ENCODE measurements at regions not wholly inside any gene's neighbourhood (a gene's known extent, or its start where the extent isn't known, plus 50 kb on each side); places are given as distances from the start of the nearest gene placed in this dataset.
A peak's percentile ranks its signal among the peaks of the same experiment; 100 is the strongest.

GRCh38 chr12:111310076-111310870 lies 58.6 kb downstream of the PHETA1 start:
- TF ChIP-seq POLR2AphosphoS5 (IDR thresholded peaks at IDR 0.05): no peak
- no peak for TF ChIP-seq CTCF (IDR thresholded peaks at IDR 0.05)
- TF ChIP-seq POLR2A (IDR thresholded peaks at IDR 0.05): no peak
- TF ChIP-seq EP300 (IDR thresholded peaks at IDR 0.05): no peak
- no peak overlapping the region for H3K27ac ChIP-seq
- H3K27me3 ChIP-seq: peaks cover 0 to 19% (median 0%) of the 10 kb centered on the region in 3 donors
- peaks cover 0 to 10% (median 5%) of the 10 kb centered on the region in 4 donors for H3K9me3 ChIP-seq
- intact Hi-C loops (cut with DNase I): no loop called here
- H3K4me3 ChIP-seq: no peak overlapping the region
- DNase-seq: no peak
- H3K36me3 ChIP-seq: no peaks in the 10 kb centered on the region
- WGBS, 2 donors: 81 to 84% methylated on average over 37 of the region's 37 CpGs
- H3K4me1 ChIP-seq: no peaks in the 10 kb centered on the region

- intact Hi-C loops (cut with DNase I): no loop called here
- DNase-seq: no peak
- 34 to 52% methylated on average over 3 of the region's 3 CpGs for WGBS, 2 donors
- H3K4me3 ChIP-seq: no peak overlapping the region
- H3K4me1 ChIP-seq: no peaks in the 10 kb centered on the region
- peaks cover 0 to 18% (median 0%) of the 10 kb centered on the region in 3 donors for H3K27me3 ChIP-seq
- TF ChIP-seq CTCF (IDR thresholded peaks at IDR 0.05) (no peak), POLR2A (IDR thresholded peaks at IDR 0.05) (no peak), EP300 (IDR thresholded peaks at IDR 0.05) (no peak), POLR2AphosphoS5 (IDR thresholded peaks at IDR 0.05) (no peak)
- peaks cover 2 to 16% (median 12%) of the 10 kb centered on the region in 4 donors for H3K9me3 ChIP-seq
- H3K36me3 ChIP-seq: no peaks in the 10 kb centered on the region
- H3K27ac ChIP-seq: no peak overlapping the region
These were observed 59.3 kb downstream of the PHETA1 start for GRCh38 chr12:111309584-111309983.

GRCh38 chr12:111308473-111308872 lies 60.4 kb downstream of the PHETA1 start:
- Histone ChIP-seq H3K36me3 (no peaks in the 10 kb centered on the region), H3K27ac (no peak overlapping the region), H3K4me1 (no peaks in the 10 kb centered on the region), H3K9me3 (peaks cover 5 to 27% (median 17%) of the 10 kb centered on the region in 4 donors), H3K4me3 (no peak overlapping the region), H3K27me3 (peaks cover 0 to 15% (median 0%) of the 10 kb centered on the region in 3 donors)
- no peak for DNase-seq
- no peak for TF ChIP-seq CTCF (IDR thresholded peaks at IDR 0.05)
- intact Hi-C loops (cut with DNase I): no loop called here
- 78 to 85% methylated on average over 7 of the region's 7 CpGs for WGBS, 2 donors

- WGBS, 2 donors: 43 to 60% methylated on average over 3 of the region's 3 CpGs
- intact Hi-C loops (cut with DNase I): no loop called here
- Histone ChIP-seq H3K27me3 (peaks cover 0 to 4% (median 0%) of the 10 kb centered on the region in 3 donors), H3K9me3 (peaks cover 5 to 28% (median 17%) of the 10 kb centered on the region in 4 donors), H3K4me3 (no peak overlapping the region), H3K27ac (no peak overlapping the region), H3K36me3 (no peaks in the 10 kb centered on the region), H3K4me1 (no peaks in the 10 kb centered on the region)
- TF ChIP-seq CTCF (IDR thresholded peaks at IDR 0.05) (peak in 2 of 4 experiments; percentile 19 to 43), POLR2AphosphoS5 (IDR thresholded peaks at IDR 0.05) (no peak)
- no peak for DNase-seq
These were observed 64.2 kb downstream of the PHETA1 start for GRCh38 chr12:111304642-111305071.

Data from sigmoid colon (tissue), 6 donors.